HG03457 (cell line): ENCODE measurements at regions not wholly inside any gene's neighbourhood (a gene's known extent, or its start where the extent isn't known, plus 50 kb on each side); places are given as distances from the start of the nearest gene placed in this dataset.

Experiments
- ATAC-seq: cut with Tn5 transposase; IDR thresholded peaks from one replicate; pipeline ENCODE4 v1.9.1; 2021; ENCODE audit warnings: moderate number of reproducible peaks; ENCODE audit not compliant: unreplicated experiment

DNA sequence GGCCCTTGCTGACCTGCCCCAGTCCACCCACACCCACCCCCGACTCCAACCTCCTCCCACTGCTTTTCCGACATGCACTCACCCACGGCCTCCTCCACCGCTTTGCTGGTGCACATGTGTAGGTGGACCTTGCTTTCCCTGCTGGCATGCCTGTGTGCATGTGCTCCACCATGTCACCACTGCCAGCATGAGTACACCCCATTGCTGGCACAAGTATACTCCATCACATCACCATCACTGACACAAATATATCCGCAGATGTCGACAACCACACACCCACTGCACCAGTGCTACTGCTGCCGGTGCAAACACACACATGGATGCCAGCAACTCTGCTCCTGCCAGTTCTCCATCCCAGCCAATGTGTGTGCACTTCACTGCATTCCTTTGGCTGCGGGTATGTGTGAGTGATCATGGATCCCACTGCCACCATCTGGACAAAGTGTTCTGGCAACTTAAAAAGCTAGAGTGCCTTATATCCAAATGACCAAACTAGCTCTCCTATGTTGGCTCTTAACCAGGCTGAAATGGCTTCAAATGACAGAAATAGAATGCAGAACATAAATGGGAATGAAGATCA is 1072.3 kb downstream of the RAPGEF2 start:
- ATAC-seq, result no peak

DNA sequence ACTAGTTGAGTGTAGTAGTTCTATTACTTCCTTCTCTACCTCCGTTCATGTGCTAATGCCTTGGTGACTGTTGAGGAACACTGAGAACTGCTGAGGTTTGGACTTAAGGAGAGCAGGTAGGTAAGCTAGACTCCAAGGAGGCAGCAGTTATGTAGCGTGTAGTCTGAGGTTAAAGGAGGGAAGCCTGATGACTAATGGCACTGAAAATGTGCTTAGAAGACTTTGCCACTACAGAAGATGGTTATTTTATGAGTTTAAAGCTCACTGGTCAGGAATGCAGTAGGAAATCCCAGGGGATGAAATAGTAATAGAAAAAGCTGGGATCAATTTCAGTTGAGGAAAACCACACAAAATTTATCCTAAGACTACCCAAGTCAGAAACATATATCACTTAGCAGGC is 1077.3 kb downstream of the RAPGEF2 start:
- ATAC-seq, result no peak

DNA sequence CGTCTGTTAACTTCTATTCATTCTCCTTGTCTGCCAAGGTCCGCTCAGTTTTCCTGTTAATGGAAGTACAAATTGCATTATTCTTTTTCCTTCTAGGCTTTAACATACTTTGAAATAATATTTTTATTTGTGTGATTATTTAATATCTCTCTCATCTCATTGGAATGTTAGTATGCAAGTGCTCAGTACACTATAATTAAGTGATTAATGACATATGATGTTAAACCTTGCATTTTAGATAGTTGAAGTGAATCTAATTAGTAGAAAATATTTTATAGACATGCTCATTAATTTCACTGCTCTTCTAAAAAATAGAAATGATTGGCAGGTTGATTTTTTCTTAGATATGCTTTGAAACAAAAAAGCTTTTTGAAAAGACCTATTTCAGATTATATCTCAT is 1079.8 kb downstream of the RAPGEF2 start:
- no peak for ATAC-seq

DNA sequence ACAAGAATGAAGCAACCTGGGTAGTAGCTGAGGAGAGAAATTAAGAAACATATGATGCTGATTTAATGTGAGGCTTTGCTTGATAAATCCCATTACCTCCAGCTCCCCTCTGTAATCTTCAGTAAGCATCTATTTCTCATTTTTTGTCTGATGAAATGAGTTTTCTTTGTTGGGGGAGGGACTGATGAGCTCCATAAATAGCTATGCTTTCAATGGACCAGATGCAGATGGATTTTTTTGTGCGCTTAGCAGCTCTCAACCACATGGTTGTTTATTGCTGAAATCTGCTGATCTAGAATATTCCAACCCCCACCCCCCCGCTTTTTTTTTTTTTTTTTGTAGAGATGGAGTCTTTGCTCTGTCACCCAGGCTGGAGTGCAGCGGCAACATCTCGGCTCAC is 1082.0 kb downstream of the RAPGEF2 start:
- no peak for ATAC-seq

DNA sequence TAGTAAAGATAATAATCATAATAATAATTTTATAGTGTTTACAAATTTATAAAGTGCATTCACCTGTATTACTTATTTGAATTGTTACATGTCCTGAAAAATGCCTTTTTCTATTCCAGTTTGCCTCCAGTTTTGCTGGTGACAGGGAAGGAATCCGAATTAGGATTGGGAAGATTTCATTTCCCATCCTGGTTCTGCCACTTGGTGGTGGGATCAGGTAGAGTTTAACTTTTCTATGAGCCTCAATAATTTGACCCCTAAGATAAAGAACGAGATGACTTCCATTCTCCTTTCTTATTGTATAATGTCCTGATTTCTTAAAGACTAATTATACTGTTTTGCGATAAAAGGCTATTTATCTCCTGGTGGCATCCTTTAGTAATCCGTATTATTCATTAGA is 1090.9 kb downstream of the RAPGEF2 start:
- no peak for ATAC-seq

DNA sequence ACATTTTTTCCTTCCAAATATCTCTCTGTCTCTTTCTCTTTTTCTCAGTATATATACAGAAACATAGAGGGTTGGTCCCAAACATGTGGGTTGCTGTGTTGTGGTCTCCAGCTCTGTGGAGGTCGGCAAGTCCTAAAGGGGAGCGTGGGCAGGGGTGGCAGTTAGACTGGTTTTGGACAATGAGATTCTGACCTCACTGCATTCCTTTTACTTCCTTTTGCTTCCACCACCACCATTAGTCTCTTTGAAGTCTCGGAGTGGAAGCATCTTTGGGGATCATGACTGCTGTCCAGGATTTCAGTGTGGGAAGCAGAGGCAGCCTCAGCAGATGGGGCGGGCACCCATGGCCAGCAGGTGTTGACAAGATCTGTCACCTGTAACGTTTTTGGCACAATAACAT is 1091.8 kb downstream of the RAPGEF2 start:
- ATAC-seq, result no peak

DNA sequence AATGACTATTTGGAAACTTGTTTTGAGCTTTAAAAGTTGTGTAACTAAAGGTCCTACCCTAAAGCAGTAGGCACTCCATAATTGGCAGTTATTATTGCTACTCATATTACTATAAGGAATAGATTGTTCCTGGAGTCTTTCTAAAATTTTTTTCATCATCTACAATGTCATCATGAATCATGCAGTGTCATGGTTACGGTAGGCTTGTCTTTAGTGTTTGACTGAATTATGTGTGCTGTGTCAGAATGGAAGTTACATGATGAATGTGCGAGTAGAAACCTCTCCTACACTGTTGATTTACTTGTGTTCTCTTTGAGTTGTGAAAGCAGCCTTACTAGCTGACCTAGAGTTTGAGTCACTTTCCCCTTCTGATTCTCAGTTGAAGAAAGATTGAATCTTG is 1099.9 kb downstream of the RAPGEF2 start:
- peak; percentile 62 for ATAC-seq

DNA sequence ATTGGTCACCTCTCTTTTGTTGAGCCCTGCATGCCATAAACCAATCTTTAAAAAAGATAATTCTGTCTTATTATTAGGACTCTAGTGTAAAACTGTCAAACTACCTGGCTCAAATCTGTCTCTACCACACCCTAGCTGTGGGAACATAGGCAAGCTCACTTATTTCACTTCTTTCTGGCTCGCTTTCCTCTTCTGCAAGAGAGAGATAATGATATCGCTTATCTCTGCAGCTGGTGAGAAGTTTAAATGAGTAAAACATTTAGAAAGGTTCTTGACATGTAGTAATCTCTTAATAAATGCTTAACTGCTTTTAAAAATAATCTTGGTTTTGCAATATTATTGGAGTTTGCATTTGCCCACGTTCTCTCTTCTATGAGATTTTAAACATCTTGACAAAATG is 1109.2 kb downstream of the RAPGEF2 start:
- ATAC-seq, result no peak

DNA sequence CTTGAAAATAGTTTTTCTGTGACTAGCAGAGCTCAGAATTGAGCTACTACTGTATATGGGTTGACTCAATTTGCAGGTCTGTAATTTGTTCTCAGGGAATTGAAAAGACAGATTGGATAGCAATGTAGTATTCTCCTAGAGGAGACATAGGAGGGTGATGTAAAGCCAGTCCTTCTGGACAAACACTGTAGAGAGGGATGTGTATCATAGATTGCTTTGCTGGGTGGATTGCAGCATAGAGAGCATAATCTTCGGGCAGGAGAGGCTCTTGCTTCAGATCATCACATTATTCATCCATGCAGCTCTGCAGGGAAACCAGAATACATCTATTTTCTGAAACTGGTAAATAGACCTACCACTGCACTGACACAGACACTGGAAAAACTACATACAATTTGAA is 1110.5 kb downstream of the RAPGEF2 start:
- ATAC-seq, result no peak

DNA sequence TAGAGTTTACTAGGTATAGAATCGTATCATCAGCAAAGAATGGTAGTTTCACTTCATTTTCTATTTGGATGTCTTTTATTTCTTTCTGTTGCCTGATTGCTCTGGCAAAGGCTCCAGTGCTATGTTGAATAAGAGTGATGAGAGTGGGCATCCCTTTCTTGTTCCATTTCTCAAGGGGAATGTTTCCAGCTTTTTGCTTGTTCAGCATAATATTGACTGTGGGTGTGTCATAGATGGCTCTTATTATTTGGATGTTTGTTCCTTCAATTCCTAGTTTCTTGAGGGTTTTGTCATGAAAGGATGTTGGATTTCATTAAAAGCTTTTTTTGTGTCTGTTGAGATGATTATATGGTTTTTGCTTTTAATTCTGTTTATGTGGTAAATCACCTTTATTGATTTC is 1114.5 kb downstream of the RAPGEF2 start:
- no peak for ATAC-seq

DNA sequence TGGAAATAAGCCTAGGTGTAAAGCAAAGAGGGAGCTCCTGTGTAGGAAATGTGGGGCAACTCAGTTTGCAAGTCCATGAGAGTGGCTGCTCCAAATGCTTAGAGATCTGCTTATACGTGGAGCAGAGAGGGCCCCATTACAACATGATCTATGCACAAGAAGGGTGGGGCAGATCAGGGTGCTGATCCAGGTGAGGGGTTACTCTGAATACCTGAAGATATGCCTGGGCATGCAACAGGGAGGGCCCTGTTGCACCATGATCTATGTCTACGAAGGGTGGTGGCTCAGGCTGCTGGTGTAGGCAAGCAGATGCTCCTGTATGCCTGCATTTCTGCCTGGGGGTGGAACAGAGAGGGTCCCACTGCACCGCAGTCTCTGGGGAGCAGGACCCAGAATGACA is 1121.2 kb downstream of the RAPGEF2 start:
- ATAC-seq, result no peak

DNA sequence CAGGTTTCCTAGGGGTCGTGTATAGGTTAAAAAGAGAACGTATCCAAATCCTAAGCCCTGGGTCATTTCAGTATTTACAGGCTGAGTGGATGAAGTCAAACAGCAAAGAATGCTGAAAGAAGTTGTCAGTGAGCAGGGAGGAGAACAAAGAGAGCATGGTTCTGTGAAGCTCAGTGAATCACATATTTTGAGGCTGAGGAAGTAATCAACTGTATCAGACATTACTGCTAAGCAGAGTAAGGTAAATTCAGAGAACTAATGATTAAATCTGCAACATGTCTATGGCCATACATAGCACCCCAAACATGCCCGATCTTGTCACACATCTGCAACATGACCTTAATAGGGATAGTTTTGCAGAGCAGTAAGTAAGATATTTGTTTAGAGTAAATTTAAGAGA is 1130.3 kb downstream of the RAPGEF2 start:
- ATAC-seq, result no peak

DNA sequence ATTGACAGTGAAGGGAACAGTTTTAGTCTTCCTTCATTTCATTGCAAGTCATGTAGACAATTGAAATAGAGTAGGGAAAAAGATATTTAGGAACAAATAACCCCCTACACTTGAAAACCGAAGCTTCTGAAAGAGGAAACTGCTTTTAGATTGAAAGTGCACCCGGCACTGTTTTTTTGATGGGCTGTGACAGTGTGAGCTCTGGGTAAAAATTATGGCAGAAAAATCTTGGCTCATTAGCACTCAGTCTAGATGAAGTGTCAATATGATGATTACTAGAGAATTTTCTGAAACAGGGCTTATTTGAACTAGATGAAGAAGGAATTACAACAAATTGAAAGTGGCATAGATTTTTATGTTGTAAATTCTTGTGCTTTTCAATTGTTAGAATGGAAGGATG is 1132.4 kb downstream of the RAPGEF2 start:
- no peak for ATAC-seq

DNA sequence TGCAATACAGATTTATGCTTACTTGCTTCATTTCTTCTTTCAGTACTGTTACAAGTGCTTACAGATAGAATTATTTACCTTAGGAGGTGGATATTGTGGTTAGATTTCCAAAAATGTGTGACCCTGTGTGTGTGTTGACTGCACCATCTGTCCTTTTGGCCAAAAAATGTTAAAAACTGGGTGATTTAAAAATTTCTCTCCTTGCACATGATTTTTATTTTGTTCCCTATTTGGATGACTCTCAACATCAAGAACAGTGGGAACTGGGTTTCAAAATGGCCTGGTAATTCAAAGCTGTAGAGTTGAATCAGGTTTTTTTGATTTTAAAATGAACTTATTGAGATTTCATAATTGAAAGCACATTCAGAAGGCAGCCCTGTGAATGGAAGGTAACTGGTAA is 1132.9 kb downstream of the RAPGEF2 start:
- ATAC-seq, result no peak

DNA sequence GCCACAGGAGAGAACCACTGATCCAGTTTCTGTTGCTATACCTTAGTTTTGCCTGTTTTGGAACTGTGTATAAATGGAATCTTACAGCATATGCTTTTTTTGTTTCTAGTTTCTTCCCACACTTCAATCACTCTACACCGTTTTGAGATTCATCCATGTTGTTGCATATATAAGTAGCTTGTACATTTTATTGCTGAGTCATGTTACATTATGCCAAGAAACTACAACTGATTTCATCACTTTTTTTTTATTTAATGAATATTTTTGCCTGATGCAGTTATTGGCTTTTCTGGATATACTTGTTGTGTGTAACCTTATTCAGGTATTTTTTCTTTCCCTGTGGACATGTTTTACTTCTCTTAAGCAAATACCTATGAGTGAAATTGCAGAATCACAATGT is 1135.9 kb downstream of the RAPGEF2 start:
- ATAC-seq, result no peak

DNA sequence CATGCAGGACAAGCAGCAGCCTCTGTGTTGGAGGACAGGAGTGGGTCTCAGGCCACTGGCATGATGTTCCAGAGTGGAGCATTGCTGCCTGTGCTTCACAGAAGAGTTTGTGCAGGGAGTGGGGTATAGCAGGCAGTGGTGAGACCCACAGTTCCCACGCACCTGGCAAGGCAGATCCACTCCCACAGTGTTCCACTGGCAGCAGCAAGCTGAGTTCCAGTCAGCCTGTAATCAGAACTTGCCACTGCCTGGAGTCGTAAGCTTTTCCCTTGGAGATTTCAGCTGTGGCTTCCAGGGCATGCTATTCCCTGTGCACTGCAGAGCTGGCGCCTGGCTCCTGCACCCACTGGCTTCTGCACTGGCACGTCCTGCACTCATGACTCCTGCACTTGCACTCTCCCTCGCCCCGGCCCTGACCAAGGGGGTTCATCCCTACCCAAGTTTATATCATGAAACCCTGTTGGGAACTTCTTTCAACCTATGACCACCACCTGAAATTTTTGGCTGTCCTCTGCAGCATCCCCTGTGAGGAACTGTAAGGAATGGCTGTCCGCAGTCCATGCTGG is 1144.3 kb downstream of the RAPGEF2 start:
- ATAC-seq, result no peak

DNA sequence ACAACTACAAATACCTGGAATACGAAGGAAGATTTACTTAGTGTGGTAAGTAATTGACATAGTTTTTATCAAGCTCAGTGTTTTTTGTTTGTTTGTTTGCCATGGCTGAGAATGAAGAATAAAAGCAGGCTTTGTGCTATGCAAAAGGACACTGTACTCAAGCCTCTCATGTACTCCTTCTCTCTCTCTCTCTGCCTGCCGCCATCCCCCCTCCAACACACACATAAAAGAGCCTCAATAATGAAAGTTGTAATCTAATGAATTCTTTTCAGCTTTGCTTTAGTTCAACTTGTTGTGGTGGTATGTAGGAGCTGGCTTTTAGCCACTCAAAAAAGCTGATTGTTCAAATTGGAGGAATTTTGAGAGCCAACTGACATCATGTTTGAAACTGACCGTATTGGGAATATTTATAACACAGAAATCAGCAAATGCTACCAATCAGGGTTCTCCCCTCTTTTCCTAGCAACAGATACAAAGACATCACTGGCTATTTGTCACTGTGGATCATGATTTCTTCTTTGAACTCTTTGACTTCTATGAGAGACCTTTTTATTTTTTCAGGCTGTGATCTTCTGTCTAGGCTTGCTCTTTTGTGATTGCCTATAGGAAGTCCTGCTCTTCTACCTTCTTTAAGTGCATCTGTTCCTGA is 1148.8 kb downstream of the RAPGEF2 start:
- no peak for ATAC-seq

DNA sequence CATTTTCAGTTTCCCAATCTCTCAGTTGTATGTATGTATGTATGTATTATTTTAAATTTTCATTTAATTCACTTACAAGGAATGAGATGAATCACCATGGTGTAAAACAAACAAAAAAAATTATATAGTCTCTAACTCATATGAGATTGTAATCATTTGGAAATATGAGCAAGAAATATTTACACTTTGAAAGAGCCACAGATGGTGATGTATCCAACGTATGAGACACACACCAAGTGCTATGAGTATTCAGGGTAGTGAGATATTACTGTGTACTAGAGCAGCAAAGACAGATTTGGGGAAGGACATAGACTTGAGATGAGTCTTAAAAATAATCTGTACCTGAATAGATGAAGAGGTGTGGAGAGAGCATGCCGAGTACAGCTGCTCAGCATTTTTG is 1154.4 kb downstream of the RAPGEF2 start:
- no peak for ATAC-seq

DNA sequence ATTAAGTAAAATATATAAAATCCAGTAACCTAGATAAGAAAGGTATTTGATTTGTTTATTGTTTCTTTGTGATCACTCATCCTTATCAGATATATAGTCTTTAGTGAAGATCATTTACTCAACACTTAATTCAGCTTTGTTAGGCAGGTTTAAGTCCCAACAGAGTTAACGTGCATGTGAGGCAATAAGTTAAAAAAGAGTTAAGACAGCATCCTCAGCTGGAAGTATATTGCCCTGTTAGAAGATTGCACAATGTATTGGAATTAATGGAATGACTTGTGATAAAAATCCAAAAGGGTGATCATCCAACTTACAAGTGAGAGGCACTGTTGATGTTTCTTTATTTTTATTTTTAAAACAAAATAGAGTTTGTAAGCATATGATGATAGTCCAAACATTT is 1162.1 kb downstream of the RAPGEF2 start:
- ATAC-seq, result no peak

DNA sequence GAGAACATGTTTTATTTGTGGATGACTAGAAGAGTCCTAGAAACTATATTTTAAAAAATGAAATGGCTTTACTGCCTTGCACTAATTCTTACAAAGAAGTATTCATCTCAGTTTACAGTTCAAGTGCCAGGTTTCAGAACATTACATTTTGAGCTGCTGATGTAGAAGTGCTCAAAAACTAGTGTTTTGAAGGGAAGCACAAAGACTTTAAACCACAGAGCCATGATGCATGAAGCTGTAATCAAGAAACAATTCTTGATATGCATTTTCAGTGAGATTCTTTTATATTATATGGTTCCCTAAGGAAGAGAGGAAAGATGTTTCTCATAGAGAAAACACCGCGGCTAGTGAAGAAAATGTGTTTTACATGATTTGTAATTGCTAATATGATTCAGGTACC is 1163.0 kb downstream of the RAPGEF2 start:
- ATAC-seq, result no peak

DNA sequence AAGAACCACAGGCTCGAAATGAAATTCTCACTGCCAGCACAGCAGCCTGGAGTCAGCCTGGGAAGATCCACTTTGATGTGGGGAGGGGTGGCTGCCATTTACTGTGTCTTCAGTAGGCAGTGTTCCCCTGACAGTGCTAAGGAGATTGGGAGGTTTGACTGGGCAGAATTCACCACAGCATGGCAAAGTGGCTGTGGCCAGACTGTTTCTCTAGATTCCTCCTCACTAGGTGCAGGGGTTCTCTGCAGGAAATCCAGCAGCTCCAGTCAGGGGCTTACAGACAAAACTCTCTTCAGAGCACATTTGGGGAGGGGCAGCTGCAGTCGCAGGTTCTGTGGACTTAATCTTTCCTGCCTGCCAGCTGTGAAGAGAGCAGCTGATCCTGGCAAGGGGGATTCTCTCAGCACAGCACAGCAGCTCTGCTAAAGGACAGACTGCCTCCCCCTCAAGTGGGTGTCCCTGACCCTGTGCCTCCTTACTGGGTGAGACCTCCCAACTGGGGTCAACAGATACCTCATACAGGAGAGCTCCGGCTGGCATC is 1174.0 kb downstream of the RAPGEF2 start:
- ATAC-seq, result no peak

DNA sequence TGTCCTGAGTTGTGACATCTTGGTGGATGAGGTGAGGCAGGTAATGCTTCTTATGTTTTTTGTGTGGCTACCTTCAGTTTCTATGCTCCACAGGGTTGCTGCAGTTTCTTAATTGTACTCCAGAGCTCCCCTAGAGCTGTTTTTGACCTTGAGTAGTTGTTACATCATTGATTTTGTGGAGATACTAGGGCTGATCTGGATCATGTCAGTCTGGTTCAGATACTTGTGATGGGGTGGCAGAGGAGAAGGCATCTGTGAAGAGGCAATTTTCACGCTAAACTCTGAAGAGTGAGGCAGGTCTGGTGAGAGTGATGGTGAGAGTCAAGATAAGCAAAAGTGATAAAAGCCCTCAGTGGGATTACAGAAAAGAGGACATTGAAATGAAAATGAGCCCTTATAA is 1180.2 kb downstream of the RAPGEF2 start:
- no peak for ATAC-seq

DNA sequence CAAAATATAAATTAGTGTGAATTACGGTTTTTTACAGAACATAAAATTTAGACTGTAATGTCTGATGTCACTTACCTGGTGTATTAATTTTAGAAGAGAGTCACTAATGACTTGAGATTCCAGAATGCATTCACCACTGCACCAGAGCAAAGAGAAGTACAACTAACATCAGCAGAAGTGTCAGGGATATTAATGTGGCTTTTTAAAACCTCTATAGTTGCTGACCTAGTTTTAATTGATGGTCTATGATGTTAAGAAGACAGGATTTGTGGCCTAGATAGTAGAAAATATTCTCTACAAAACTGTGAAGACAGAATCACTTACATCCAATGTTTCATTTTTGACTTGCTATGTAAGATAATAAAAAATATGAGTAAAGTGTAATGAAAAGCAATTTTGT is 1181.6 kb downstream of the RAPGEF2 start:
- no peak for ATAC-seq
